Transverse colon (tissue), 4 donors: ENCODE measurements at regions not wholly inside any gene's neighbourhood (a gene's known extent, or its start where the extent isn't known, plus 50 kb on each side); places are given as distances from the start of the nearest gene placed in this dataset.
A peak's percentile ranks its signal among the peaks of the same experiment; 100 is the strongest.

ENCODE experiments used
- DNase-seq: peaks from one replicate; pipeline ENCODE4 v3.0.0-alpha.2; 2019
- H3K27ac ChIP-seq, 4 donors: fragments of 200-600 bp; sonication (generic); 2 replicates each; pipeline ENCODE4 v1.5.1; 2016 to 2018; ENCODE audit warnings: inconsistent platforms in 4 of 4
- H3K27me3 ChIP-seq: fragments of 200-600 bp; sonication (generic); 2 replicates; pipeline ENCODE4 v1.5.1; 2017; ENCODE audit warnings: inconsistent platforms
- H3K36me3 ChIP-seq, 4 donors: fragments of 200-600 bp; sonication (generic); 2 replicates each; pipeline ENCODE4 v1.5.1; 2017 to 2019; ENCODE audit warnings: inconsistent platforms in 4 of 4
- H3K4me1 ChIP-seq, 4 donors: fragments of 200-600 bp; sonication (generic); 2 replicates each; pipeline ENCODE4 v1.5.1; 2017 to 2020; ENCODE audit warnings: inconsistent platforms in 4 of 4
- H3K4me3 ChIP-seq, 4 donors: fragments of 200-600 bp; sonication (generic); 1 replicate in 1 of 4; 2 replicates in 3 of 4; pipeline versions ENCODE4 v1.5.1 to v1.6.1; 2017 to 2019; ENCODE audit warnings: inconsistent platforms in 4 of 4
- H3K9me3 ChIP-seq, 2 donors: fragments of 200-600 bp; sonication (generic); 2 replicates each; pipeline ENCODE4 v1.5.1; 2017 to 2019; ENCODE audit warnings: inconsistent platforms in 2 of 2
- EP300 ChIP-seq: sonication (generic); formaldehyde crosslinking; IDR thresholded peaks from one replicate; pipeline ENCODE4 v1.6.1; 2017; ENCODE audit warnings: antibody characterized with exemption, low read depth
- POLR2A ChIP-seq: fragments of 450-650 bp; IDR thresholded peaks from one replicate; pipeline ENCODE4 v1.6.1; 2016; ENCODE audit warnings: antibody characterized with exemption, mild to moderate bottlenecking, moderate library complexity
- POLR2AphosphoS5 ChIP-seq, 3 donors: sonication (generic); formaldehyde crosslinking; IDR thresholded peaks; one replicate each; pipeline ENCODE4 v1.6.1; 2016; ENCODE audit warnings: antibody characterized with exemption in 3 of 3
- WGBS, 2 donors: methylation state at CpG; one replicate each; pipeline ENCODE4 v1.1.5; 2018; ENCODE audit warnings: low coverage in 1 of 2; 5-methylcytosine and 5-hydroxymethylcytosine counted together
- in situ Hi-C, 4 donors: fragments of 200-750 bp; cut with MboI; loops; one replicate each; pipeline versions ENCODE4 v1.15.0 to v1.15.1; 2017; ENCODE audit warnings: low sequenced_read_pairs in 3 of 4, low pct_ligation_motif_present in 1 of 4, low pct_unique_long_range_greater_than_20kb in 1 of 4
- intact Hi-C: fragments of 100-400 bp; cut with DNase I; formaldehyde crosslinking; loops from one replicate; pipeline ENCODE4 v1.15.1; 2023; ENCODE audit warnings: low total_unique reads
- TF ChIP-seq, protein P1 (sequence below), 5 experiments: fragments of 200-600 bp in 3 of 5; fragments of 450-650 bp in 2 of 5; sonication (generic) in 3 of 5; IDR thresholded peaks; 1 replicate in 2 of 5; 2 replicates in 3 of 5; pipeline ENCODE4 v1.5.1; 2016 to 2017; ENCODE audit warnings: antibody characterized with exemption in 5 of 5, inconsistent platforms in 3 of 5, mild to moderate bottlenecking in 2 of 5, moderate library complexity in 1 of 5

DNA sequence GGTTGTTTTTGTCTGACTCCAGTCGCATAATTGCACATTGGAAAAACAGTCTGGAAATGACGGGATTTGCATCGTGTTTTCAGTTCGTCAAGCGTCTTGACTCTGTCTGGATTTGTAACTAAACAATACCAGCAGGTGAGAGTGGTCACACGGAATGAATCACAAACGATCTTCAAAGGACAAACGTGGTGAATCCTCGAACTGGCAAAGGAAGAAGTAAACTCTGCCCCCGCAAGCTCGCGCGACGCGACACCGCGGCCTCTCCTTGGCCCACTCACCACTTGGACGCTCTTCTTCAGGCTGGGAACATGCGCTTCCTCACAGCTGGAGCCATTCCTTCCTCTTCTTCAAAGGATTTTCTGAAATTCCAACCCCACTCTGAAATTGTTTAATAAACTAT is 352.6 kb downstream of the THBS2 start:
- in situ Hi-C loops = no loop called here
- no peaks in the 10 kb centered on the region for H3K36me3 ChIP-seq
- no peak for DNase-seq
- intact Hi-C loops = no loop called here
- H3K4me1 ChIP-seq = peaks cover 0 to 9% (median 0%) of the 10 kb centered on the region in 4 donors
- TF ChIP-seq POLR2A (no peak), EP300 (no peak), POLR2AphosphoS5 (IDR thresholded peaks at IDR 0.05) (no peak)
- TF ChIP-seq, protein P1, sequence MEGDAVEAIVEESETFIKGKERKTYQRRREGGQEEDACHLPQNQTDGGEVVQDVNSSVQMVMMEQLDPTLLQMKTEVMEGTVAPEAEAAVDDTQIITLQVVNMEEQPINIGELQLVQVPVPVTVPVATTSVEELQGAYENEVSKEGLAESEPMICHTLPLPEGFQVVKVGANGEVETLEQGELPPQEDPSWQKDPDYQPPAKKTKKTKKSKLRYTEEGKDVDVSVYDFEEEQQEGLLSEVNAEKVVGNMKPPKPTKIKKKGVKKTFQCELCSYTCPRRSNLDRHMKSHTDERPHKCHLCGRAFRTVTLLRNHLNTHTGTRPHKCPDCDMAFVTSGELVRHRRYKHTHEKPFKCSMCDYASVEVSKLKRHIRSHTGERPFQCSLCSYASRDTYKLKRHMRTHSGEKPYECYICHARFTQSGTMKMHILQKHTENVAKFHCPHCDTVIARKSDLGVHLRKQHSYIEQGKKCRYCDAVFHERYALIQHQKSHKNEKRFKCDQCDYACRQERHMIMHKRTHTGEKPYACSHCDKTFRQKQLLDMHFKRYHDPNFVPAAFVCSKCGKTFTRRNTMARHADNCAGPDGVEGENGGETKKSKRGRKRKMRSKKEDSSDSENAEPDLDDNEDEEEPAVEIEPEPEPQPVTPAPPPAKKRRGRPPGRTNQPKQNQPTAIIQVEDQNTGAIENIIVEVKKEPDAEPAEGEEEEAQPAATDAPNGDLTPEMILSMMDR (IDR thresholded peaks at IDR 0.05) = no peak
- no peaks in the 10 kb centered on the region for H3K27me3 ChIP-seq
- H3K9me3 ChIP-seq = no peaks in the 10 kb centered on the region
- no peak overlapping the region for H3K4me3 ChIP-seq
- H3K27ac ChIP-seq = no peak overlapping the region
- WGBS, 2 donors = 90 to 94% methylated on average over 4 to 19 of the region's 19 CpGs

DNA sequence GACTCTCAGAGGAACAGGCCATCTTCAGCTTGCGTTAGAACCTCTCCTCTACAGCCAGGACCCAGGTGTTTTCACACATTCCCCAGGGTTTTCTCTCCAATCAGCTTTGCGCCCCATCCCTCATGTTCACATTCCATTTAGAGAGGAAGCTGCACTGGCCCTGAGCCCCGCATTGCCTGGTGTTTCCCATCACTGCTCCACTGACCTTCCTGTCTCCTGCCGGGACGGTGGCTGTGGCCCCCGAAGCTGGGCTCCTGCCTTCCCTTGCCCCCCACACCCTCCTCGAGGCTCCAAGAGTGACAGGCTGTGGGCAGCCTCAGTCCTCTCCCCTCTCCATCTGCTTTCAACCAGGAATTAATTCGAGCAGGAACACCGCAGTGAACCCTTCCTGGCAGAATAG is 357.3 kb downstream of the THBS2 start:
- Histone ChIP-seq H3K27ac (peak overlapping the region; percentile 51 to 69 (median 63)), H3K9me3 (no peaks in the 10 kb centered on the region), H3K4me3 (no peak overlapping the region), H3K4me1 (peaks cover 3 to 16% (median 6%) of the 10 kb centered on the region in 4 donors), H3K36me3 (no peaks in the 10 kb centered on the region), H3K27me3 (no peaks in the 10 kb centered on the region)
- intact Hi-C loops = no loop called here
- in situ Hi-C loops = loop anchor here in 2 of 4 donors (10.0 to 25.0 kb wide), 3 partner anchors 534 to 1628 kb away; no protein-coding TSS in a partner anchor
- no peak for TF ChIP-seq POLR2A
- no peak for TF ChIP-seq POLR2AphosphoS5 (IDR thresholded peaks at IDR 0.05)
- TF ChIP-seq EP300 = no peak
- TF ChIP-seq, protein P1 (IDR thresholded peaks at IDR 0.05) = no peak
- no peak for DNase-seq
- 83 to 87% methylated on average over 2 to 9 of the region's 9 CpGs for WGBS, 2 donors

DNA sequence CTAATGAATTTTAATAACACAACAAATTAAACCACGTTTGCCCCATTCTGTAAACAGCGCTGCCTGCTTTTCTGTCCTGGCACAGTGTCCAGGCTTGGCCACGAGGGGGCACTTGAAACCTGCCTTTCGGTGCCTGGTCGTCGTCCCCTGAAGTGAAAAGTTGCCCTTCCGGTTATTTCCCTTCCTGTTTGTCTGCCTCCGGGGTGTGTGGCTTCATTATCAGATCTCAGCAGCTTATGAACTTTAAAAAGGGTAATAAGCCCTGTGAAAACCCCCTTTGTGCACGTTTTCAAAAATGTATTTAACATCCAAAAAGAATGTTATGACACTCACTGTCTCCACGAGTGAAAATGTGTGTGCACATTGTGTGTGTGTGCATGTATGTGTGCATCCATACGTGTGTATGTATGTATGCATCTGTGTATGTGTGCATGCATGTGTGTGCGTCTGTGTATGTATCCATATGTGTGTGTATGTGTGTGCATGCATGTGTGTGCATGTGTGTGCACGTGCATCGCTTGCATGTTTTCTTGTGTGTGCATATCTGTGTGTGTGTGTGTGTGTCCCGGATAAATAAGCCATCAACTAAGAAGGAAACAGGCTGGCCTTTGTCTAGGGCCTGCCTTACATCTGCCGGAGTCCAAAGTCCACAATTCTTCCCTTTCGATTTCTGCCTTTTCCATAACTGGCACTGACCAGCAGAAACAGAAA is 358.4 kb downstream of the THBS2 start:
- peaks cover 3 to 16% (median 6%) of the 10 kb centered on the region in 4 donors for H3K4me1 ChIP-seq
- peak overlapping the region; percentile 51 to 69 (median 63) for H3K27ac ChIP-seq
- WGBS, 2 donors = 19 to 23% methylated on average over 10 to 17 of the region's 17 CpGs
- intact Hi-C loops = no loop called here
- TF ChIP-seq POLR2A (no peak), EP300 (no peak), POLR2AphosphoS5 (IDR thresholded peaks at IDR 0.05) (peak in 1 of 3 donors; percentile 8)
- TF ChIP-seq, protein P1 (IDR thresholded peaks at IDR 0.05) = peak; percentile 90 to 97 (median 93)
- no peaks in the 10 kb centered on the region for H3K9me3 ChIP-seq
- in situ Hi-C loops = loop anchor here in 2 of 4 donors (10.0 to 25.0 kb wide), 3 partner anchors 533 to 1630 kb away; no protein-coding TSS in a partner anchor
- H3K27me3 ChIP-seq = no peaks in the 10 kb centered on the region
- H3K36me3 ChIP-seq = no peaks in the 10 kb centered on the region
- DNase-seq = peak; percentile 90
- peak overlapping the region in 1 of 4 donors; percentile 5 for H3K4me3 ChIP-seq

DNA sequence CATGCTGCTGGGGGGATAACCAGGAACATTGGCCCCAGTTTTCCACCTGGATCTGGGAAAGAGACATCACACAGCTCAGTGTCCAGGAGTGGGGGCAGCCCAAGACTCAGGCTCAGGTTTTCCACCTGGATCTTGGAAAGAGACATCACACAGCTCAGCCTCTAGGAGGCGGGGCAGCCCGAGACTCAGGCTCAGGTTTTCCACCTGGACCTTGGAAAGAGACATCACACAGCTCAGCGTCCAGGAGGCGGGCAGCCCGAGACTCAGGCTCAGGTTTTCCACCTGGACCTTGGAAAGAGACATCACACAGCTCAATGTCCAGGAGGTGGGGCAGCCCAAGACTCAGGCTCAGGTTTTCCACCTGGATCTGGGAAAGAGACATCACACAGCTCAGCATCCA is 361.6 kb downstream of the THBS2 start:
- TF ChIP-seq, protein P1 (IDR thresholded peaks at IDR 0.05) = peak in 3 of 5 experiments; percentile 14 to 23 (median 22)
- no peak for TF ChIP-seq POLR2A

More for the DNA sequence above, 361.6 kb downstream of the THBS2 start:
- 20% methylated on average over 5 of the region's 5 CpGs; no CpG with 5 or more reads in 1 of the 2 donors for WGBS, 2 donors
- intact Hi-C loops = no loop called here
- Histone ChIP-seq H3K4me1 (peaks cover 3 to 16% (median 6%) of the 10 kb centered on the region in 4 donors), H3K36me3 (no peaks in the 10 kb centered on the region), H3K27me3 (no peaks in the 10 kb centered on the region), H3K27ac (no peak overlapping the region), H3K4me3 (no peak overlapping the region), H3K9me3 (no peaks in the 10 kb centered on the region)
- DNase-seq = no peak
- in situ Hi-C loops = loop anchor here in 2 of 4 donors (10.0 to 25.0 kb wide), 3 partner anchors 530 to 1633 kb away; no protein-coding TSS in a partner anchor
